GM19023 (cell line): ENCODE measurements at regions not wholly inside any gene's neighbourhood (a gene's known extent, or its start where the extent isn't known, plus 50 kb on each side); places are given as distances from the start of the nearest gene placed in this dataset.
A peak's percentile ranks its signal among the peaks of the same experiment; 100 is the strongest.
"Not testable (repeated sequence)": the region's sequence is repeated elsewhere in the genome, so short reads cannot be mapped to it uniquely, and the experiment has no call there.

Experiments used
- ATAC-seq: cut with Tn5 transposase; IDR thresholded peaks from one replicate; pipeline ENCODE4 v1.9.1; 2021; ENCODE audit warnings: mild to moderate bottlenecking, moderate library complexity; ENCODE audit not compliant: unreplicated experiment

DNA sequence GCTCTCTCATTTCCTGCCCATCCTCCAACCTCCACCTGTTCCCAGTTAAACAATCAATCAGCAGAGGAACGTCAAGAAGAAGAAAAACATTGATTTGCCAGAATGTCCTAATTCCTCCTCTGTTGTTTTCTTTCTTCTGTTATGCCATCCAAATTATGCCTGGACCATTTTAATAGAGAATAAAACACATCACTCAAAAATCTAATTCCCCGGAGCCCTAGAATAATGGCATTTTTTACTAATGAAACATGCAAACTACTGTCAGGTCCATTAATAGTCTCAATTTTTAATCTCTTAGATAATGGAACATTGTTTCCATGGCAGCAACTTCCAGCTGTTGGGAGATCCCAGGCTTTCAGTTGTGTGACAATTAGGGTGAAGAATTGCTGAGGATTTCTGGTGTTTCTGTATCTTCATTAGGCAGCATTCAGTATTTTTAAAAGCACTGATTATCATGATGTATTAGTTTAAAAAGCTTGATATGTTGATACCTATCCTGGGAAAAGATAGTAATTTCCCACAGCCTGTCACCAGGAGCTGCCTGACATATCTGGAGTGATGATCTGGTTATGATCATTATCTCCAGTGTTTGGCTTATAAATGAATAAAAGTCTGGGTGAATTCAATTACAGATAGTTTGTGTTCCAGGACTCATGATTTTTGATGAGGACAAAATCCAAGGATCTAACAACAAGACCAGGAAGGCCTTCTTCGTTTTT, 209.8 kb downstream of the TPBG start:
- no peak for ATAC-seq

DNA sequence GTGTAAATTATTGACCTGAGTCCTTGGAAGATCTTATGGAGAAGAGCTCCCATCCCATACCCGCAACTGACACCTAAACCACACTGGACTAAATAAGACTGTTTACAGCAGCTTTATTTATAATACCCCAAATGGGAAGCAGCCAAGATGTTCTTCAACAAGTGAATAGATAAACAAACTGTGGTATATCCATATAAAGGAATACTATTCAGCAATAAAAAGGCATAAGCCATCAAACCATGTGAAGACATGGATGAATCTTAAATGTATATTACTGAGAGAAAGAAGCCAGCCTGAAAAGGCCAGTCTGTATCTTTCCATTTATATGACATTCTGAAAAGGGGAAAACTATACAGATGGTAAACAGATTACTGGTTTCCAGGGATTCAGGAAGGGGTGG, 212.7 kb downstream of the TPBG start:
- ATAC-seq, result no peak

DNA sequence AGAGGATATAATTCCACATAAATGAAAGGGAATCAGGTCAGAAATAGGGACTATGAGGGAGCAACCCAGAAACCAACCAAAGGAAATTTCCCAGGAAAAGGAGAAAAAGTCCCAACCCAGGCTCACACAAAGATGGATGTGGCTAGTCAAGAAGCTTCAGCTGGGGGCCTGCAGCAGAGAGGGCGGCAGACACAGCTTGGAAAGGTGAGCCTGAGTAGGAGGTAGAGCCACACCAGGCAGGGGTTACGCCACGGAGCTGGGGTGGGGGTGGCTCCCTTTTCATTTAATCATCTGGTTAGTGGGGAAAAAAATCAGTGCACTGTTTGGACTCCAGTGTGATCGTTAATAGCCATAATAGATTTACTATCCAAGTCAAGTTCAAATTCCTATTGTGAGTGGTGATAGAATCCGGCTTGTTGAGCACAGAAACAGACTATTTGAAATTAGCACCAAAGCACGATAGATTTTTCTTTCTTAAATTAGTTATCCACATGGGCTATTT, 220.6 kb downstream of the TPBG start:
- ATAC-seq, result no peak

DNA sequence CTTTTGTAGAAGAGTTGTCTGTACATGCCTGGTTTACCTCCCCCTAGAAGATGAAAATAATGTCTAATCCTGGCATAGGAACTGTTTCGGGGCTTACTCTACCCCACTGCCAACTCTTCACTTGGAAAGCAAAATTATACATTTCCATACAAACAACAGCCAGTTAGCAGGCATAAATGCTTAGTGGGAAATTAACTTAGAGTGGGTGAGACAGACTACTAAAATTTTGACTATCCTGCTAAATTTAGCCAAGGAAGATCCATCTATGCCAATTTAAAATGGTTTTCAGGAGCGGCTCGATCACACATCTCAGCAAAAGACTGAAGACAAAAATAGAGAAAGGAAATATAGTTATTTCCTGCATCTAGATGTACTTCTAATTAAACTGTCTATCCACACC, 221.2 kb downstream of the TPBG start:
- ATAC-seq, result no peak

DNA sequence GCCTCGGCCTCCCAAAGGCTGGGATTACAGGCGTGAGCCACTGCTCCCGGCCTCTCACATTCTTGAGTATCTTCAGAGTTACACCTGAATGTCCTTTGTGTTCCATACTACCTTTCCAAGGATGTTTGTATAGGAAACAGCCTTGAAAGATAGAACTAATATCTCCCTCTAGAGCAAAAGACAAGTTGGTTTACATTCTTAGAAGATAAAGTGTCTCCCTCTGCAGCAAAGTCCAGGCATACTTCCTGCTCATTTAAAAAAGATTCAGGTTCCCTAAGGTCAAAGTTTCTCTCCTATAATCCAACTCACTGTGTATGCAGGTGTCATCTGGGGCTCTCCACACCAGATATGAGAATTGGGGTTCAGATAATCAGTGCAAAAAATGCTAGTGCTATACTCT, 224.4 kb downstream of the TPBG start:
- ATAC-seq, result no peak

DNA sequence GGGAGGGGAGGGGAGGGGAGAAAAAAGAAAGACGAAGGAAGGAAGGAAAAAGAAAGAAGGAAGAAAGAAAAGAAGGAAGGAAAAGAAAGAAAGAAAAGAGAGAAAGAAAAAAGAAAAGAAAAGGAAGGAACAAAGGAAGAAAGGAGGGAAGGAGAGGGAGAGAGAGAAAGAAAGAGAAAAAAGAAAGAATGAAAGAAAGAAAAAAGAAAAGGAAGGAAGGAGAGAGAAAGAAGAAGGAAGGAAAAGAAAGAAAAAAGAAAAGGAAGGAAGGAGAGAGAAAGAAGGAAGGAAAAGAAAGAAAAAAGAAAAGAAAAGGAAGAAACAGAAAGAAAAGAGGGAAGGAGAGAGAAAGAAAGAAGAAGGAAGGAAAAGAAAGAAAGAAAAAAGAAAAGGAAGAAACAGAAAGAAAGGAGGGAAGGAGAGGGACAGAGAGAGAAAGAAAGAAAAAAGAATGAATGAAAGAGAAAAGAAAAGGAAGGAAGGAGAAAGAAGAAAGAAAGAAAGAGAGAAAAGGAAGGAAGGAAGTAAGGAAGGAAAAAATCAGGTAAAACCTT, 225.3 kb downstream of the TPBG start:
- ATAC-seq, result no peak

DNA sequence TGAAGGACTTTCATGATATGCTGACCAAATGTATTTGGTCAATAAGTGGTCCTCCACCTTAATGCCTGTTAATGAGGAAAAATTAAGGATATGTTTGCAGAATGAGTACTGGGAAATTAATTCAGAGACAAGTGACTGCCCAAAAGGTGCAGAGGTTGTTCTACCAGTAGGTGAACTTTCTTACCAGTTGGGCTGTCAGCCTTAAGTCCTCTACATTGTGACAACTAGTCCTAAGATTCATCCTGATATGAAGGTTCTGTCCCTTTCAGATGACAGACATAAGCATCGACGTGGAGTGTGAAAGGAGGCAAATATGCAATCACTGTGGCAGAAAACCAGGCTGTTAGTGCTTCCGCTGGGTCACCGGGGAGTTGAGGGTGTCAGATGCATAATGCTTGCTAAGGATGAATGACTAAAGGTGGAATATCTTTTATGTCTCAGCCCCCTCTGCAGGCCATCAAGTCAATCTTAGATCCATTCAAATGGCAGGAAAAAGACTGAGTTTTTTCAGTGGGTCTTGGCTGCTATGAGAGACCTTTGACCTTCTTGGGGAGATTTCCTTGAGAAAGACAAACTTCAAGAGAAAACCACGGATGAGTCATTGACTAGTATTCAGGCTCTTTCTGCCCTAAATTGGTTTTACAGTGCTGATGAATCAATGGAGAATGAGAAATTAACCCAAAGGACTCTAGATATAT, 226.0 kb downstream of the TPBG start:
- ATAC-seq, result peak; percentile 67

DNA sequence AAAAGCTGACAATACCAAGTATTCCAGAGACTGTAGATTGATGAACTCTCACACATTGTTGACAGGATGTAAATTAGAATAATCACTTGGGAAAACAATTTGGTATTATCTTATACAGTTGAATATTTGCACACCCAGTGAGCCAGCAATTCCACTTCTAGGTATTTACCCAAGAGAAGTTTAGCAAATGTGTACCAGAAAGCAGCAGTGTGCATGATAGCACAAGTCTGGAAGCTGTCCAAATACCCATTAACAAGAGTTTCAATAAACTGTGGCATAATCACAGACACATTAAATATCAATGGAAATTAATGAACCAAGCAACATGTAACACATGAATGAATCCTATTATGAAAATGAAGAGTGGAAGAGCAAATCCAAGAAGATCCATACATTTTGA, 233.6 kb downstream of the TPBG start:
- no peak for ATAC-seq

DNA sequence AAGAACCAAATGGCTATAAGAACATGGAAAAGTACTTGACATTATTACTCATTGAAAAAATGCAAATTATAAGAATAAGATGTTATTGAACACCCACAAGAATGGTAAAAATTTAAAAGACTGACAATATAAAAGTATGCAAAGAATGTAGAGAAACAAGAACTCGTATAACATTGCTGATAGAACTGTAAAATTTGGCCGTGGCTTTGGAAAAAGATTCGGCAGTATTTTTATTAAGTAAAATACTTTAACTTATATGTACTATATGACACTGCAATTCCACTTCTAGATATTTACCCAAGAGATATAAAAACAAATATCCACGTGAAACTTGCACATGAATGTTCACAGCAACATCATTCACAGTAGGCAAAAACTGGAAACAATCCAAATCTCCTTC, 239.2 kb downstream of the TPBG start:
- no peak for ATAC-seq

DNA sequence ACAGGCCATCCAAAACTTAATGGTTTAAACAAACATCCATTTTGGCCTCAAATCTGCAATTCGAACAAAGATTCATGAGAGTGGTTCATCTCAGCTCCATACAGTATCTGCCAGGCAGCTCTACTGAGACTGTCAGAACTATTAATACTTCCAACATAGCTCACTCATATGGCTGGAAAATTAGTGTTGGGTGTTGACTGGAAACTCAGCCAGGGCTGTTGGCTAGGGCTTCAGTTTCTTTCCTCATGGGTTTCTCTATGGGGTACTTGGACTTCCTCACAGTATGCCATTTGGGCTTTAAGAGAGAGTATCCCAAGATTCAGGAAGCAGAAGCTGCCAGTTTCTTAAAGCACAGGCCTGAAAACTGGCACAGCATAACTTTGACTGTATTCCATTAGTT, 240.3 kb downstream of the TPBG start:
- no peak for ATAC-seq

DNA sequence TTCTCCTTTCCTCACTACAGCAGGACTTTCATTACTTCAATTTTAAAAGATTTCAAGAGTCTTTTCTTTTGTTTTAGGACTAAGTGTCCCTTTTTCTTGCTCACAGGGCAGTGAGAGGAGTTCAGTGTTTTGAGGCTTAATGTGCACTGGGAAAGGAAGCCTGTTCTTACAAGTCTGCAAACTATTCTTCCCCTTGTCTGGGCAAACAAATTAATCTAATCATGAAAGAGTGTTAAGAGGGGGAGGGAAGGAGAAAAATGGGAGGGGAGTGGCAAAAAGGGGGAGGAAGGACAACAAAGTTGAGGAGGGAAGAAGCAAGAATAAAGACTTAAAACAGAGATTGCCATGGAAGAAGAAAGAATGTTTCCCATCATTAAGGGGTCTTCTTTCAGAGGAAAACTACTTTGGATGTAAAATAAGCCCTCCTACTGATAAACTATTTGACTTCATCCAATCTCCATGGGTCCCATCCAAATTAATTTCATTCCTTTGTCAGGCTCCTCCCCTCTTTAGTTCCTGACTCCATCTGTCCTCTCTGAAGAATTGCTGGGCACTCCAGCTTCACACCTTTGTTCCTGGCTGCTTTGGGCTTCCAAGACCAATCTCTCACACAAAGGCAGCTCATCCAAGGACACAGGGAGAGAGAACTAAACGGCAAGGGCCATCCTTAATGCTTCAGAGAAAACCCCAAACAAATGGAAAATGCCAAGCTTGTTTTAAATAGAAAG, 244.5 kb downstream of the TPBG start:
- ATAC-seq, result no peak

DNA sequence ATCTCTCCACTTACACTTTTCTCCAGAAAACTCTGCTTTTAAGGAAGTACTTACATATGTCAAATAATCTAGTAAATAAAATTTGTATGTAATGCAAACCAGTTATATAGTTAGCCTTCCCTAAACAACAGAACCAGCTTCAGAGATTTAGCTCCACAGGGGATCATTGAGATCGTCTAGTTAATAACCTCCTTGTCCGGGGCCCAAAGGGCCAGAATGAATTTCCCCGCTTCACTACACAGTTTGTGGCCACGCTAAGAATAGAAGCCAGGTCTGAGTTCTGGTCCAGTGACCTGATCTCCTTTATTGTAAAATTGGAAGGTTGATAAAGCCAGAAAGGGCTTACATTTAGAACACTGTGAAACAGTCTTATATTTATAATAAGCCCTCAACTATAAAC, 245.2 kb downstream of the TPBG start:
- ATAC-seq, result no peak

DNA sequence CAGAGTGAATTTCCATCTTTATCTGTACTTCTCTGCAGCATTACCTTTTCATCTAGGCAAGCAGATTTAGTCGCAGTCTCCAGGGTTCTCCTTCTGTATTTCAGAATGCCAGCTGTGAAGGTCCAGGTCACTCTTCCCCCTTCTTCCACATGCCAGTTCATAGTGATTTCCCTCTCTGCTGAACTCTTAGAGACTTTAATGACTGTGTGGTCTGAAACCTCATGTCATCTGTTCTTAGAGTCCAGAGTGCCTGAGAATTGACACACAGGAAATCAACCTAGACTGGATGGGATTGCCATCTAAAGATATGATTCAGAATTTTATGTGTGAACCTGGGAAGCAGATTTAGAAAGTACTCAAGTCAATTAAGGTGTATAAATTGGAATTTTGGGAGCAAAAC, 248.1 kb downstream of the TPBG start:
- ATAC-seq, result no peak

DNA sequence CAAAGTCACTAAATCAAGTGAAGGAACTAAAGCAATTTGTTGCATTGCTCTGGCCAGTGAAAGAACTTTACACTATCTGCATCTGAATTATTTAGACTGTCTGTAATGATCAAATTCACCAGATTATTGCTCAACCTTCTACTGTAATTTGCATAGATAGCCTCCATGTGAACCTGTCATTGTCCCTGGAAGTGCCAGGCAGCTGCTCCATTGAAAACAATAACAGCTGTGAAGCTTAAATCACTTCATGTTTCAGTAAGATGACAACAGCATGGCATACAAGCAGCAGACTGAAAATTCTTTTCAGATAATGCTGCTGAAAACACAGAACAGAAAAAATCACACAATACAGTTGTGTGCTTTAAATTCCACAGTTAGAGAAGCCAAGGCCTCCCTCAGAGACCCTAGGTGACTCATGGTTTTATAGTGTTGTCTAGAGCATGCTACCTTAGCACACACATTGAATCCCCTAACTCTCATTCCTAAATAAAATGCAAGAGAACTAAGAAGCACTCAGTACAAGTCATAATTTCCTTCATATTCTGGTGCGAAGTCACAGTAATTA, 248.9 kb downstream of the TPBG start:
- no peak for ATAC-seq

DNA sequence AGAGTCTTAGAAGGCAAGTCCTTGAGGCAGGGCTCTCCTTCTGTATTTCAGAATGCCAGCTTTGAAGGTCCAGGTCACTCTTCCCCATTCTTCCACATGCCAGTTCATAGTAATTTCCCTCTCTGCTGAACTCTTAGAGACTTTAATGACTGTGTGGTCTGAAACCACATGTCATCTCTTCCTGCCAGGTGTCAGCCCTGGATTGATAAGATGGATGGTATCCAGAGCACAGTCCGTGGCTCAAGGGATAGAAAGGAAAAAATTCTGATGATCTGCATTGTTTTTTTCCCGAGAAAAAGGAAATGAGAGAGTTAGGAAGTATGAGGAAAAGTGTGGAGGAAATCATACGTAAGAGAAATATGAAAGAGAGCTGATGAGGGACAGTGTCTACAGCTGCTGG, 250.9 kb downstream of the TPBG start:
- ATAC-seq, result no peak

DNA sequence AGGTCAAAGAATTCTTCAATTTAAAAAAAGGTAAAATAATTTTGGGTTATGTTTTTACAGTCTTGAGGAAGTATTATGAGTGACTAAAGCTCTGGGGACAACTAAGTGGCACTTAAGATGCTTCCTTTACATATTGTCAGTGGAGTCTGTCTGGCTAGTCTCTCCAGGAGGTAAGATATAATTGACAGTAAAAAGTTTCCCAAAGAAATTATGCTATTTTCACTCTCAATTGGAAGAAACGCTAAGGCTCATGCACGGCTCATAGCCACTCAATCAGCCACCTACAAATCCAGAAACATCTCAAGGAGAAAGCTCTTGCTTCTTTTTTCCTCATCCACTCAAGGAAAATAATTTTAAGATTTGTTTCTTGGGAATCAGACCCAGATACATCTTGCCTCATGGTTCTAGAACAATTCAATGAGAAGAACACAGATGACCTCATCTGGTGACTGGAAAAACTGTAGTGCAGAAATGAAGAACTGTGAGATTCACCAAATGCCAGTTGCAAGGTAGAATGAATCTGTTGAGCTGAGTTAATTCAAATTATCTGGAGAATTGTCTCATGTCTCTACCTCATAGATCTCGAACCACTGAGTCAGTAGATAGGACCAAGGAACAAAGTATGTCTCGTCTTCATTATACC, 252.9 kb downstream of the TPBG start:
- no peak for ATAC-seq

DNA sequence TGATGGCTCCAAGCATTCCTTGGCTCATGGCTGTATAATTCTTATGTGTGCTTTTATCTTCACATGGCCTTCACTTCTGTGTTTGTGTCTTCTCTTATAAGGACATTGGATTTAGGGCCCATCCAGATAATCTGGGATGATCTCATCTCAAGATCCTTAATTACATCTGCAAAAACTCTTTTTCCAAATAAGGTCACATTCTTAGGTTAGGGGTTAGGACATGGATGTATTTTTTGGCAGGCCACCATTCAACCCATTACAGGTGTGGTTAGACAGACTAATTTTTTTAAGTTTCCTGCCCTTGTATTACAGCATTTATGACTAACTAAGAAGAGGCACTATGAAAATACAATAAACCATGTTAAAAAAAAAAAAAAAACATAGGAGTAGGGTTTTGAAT, 254.0 kb downstream of the TPBG start:
- ATAC-seq, result no peak

DNA sequence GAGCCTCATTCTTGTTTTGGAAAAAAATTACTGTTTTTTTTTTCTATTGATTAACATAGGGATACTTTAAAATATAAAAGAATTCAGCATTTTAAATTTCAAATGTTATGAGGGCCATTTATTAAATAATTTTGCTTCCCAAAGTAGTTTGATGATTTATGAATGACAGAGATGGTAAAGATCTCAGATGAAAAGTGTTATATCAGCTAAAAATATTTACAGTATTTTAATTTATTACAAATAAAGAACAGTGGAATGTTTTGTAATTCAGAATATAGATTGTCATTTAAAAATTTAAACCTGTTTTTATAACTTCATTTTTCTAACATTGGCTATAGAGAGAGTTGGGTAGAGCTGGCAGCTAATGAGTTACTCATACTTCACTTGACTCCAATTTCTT, 256.0 kb downstream of the TPBG start:
- no peak for ATAC-seq

DNA sequence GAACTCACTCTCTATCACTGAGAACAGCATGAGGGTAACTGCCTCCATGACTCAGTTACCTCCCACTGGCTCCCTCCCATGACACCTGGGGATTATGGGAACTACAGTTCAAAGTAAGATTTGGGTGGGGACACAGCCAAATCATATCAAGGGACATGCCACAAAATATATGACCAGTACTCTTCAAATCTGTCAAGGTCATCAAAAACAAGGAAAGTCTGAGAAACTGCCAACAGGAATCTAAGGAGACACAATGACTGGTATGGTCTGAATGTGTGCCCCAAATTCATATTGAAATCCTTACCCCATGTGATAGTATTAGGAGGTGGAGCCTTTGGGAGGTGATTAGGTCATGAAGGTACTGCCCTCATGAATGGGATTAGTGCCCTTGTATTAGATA, 258.8 kb downstream of the TPBG start:
- ATAC-seq, result no peak

DNA sequence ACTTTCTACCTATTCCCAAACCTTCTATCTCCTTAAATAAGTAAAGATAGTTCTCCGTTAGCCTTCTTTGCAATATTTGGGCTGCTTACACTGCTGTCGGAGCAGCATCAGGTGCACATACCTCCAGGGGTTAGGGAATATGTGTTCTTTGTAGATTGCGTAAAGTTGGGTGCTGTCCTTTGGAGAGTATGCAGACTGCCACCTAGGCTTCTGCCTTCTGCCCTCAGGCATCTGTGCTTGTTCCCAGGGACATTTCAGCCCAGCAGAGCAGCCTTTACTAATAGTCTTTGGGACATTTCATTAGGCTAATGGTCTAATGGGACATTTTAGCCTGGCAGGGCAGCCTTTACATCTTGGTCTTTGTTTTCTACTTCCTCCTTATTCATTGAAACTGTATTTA, 260.6 kb downstream of the TPBG start:
- ATAC-seq, result no peak

DNA sequence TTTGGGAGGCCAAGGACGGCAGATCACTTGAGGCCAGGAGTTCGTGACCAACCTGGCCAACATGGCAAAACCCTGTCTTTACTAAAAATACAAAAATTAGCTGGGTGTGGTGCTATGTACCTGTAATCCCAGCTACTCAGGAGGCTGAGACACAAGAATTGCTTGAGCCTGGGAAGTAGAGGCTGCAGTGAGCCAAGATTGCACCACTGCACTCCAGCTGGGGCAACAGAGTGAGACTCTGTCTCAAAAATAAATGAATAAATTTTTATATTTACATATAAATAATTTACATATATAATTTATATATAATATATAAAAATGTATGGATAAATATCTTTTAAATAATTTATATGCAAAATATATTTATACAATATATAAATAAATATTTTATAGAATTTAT, 263.3 kb downstream of the TPBG start:
- ATAC-seq, result not testable (repeated sequence)
